HG03342 (cell line): ENCODE measurements at regions not wholly inside any gene's neighbourhood (a gene's known extent, or its start where the extent isn't known, plus 50 kb on each side); places are given as distances from the start of the nearest gene placed in this dataset.
"Not testable (repeated sequence)": the region's sequence is repeated elsewhere in the genome, so short reads cannot be mapped to it uniquely, and the experiment has no call there.

Experiments used
- ATAC-seq: cut with Tn5 transposase; IDR thresholded peaks from one replicate; pipeline ENCODE4 v1.9.1; 2021; ENCODE audit warnings: mild to moderate bottlenecking, moderate library complexity; ENCODE audit not compliant: unreplicated experiment

DNA sequence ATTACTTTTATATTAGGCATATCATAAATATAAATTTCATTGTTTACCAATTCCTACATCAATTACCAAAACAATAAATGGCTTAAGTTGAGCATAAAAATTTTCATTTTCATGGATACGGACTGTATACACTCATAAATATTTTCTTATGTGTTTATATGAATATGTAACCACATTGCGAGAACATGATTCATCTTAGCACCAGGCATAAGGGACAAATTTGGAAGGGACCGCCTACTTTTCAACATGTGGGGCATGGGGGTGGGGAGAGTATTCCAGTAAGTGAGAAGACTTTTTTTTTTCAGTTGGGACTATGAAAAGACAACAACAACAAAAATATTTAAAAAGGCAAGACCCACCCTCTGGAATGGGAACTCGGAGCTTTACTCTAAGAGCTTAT, 296.1 kb downstream of the RAB38 start:
- no peak for ATAC-seq

DNA sequence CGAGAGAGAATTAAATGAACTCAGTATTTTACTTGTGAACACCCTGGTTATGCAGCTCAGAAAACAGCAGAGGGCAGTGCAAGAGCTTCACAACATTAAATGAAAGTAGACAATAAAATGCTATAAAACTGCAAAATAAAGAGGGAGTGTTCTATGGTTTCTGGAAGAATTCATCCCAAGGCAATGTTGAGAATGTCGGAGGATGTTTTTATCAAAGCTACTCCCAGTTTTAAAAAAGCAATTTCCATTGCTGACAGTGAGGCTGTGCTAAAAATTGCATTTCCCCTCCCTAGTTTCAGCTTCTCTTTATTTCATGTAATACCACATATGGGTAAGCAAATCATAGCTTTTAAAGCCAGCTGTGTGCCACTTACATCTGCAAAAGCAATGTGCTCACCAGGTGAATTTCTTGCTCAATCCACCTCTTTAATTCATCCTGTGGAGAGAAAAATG, 296.8 kb downstream of the RAB38 start:
- no peak for ATAC-seq

DNA sequence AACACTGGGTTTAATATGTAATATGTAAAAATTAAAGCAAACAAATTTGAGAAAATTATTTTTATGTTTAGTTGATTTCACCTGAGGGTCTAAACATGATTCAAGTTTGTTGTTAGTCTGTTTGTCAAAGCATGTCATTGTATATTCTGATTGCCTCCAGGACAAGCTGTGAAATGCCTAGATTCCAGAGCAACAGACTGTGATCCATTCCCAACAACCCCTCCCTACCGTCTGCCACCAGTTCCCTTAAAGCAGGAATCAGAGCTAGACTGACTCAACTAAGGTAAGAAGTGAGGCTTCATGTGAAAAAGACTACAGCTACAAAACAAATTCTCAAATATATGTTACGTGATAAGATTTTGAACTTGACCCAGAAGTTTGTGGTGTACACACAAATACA, 304.2 kb downstream of the RAB38 start:
- ATAC-seq: no peak

DNA sequence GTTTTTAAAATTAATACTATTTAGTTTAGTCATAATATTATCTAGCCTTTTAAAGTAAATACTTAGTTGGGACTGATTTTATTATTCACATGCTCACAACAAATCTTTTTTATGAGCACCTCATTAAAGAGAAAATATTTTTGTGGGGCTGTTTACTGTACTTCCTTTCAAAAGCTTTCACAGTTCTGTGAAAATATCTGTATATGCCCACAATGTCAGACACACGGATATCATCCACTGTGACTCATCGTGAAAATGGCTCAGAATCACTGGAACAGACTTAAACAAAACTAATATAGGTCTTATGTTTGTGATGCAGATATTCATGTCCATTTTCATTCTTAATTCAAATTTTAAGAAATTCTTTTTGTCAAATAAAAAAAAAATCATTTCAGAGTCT, 305.2 kb downstream of the RAB38 start:
- ATAC-seq: no peak

DNA sequence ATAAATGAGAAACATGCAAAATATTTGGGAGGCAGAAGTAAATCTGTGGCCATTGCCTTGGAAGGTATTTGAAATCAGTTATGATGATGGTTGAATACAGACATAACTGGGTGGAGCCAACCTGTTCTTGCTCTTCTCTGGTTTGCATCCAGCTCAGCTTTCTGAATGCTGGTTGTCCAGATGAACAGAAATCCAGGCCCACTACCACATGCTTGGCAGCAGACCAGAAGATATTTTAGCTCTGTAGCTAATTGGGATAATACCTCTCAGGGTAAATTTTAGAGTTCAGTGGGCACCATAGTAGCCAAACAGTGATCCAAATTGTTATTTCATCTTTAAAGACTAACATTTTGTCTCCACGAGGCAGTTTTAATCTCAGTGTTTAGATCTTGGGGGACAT, 308.3 kb downstream of the RAB38 start:
- no peak for ATAC-seq

DNA sequence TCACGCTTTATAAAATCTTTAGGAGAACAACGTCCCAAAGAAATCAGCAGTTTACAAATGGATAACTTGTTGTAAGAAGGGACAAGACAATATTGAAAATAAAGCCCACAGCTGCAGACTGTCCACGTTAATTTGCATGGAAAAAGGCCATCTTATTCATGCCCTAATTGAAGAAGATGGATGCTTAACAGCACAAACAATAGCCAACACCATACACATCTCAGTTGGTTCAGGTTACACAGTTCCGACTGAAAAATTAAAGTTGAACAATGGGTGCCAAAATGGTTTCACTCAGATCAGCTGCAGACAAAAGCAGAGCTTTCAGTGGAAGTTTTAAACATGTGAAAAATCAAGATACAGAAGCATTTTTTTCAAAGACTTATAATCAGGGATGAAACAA, 314.2 kb downstream of the RAB38 start:
- ATAC-seq: no peak

DNA sequence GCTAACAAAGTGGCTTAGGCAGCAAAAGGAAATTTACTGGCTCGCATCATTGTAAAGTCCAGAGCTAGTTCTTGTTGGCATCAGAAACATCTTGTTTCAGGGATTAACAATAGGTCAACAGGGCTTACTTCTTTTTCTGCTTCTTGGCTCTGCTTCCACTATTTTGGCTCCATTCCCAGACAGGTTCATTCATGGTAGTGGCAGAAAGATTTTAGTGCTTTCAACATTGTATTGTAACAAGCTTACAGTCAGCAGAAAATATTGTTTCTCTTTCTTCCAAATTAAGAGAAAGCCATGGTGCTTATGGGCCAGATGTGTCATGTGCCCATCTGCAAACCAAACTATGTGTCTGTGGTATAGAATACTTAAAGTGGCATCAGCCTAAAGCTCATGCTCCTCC, 315.6 kb downstream of the RAB38 start:
- no peak for ATAC-seq

DNA sequence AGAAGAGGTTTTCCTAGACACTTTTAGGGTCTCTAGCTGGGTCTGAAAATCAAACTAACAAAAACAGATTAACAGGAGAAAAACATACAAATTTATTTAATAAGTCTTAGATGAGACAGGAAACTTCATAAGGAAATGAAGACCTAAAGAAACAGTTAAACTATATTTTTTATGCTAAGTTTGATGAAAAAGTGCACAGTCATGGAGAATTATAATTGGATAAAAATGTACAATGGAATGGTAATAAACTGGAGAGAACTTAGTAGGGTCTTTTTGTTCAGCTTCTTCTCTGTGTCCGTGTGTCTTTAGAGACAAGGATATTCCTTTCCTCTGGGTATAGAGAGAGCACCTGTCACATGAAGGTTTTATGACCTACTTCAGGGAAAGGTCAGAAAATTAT, 323.4 kb downstream of the RAB38 start:
- no peak for ATAC-seq

DNA sequence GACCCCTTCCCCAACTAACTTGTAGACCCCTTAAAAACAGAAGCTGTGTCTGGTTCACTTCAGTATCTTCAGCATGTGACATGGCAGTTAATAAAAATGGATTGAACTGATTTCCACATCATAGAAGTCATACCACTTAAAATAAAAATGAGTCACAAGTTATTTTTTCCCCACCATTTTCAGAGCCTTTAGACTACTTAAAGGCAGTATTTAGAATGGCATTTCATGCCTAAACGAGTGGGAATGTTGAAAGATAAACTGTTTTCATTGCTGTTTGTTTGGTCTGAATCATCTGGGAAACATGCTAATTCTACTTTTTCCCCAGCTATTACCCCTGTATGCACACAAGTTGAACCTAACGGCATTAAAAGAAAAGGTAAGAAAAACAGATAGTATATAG, 324.0 kb downstream of the RAB38 start:
- no peak for ATAC-seq

DNA sequence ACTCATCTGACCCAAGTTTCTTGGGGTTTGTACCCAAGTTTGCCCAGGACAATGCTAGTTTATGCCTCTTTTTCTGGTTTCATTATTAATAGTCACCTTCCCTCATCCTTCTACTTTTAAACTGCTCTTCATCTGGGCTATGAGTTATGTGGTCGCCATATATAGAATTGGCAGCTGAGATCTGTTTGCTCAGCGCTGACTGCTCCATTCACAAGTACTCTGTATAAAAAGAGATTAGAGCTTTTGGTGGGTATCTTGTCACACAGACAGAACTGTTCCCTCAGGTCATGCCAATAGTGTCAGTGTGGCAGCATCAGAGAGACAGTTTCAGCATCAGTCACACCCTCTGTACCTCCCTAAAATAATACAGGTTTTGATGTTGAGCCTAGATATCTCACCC, 326.0 kb downstream of the RAB38 start:
- no peak for ATAC-seq

DNA sequence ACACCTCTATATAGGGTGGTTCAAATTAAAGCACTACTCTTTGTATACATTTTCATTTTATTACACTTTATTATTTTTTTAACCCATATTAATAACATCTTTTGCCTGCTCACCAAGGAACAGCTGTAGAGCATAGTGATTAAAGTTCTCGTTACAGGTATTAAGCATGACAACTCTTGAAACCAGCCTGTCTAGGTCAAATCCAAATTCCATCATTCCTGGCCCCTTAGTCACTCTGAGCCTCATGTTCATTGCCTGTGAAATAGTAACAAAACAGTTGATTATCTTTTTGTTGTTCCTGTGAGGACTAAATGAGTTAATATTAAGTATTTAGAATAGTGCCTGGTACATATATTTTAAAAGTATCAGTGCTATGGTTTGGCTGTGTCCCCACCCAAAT, 334.5 kb downstream of the RAB38 start:
- no peak for ATAC-seq

DNA sequence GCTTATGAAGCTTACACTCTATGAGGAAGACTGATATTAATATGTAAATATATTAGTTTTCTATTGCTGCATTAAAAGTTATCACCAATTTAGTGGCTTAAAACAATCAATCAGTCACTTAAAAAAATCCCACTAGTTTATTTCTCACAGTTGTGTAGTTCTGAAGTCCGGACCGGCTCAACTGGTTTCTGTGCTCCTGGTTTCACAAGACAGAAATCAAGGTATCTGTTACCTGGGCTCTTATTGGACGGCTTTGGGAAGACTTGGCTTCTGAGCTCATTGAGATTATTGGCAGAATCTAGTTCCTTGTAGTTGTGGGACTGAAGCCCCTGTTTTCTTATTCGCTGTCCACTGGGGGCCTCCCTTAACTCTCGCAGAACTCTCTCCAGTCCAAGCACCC, 343.0 kb downstream of the RAB38 start:
- ATAC-seq: no peak

DNA sequence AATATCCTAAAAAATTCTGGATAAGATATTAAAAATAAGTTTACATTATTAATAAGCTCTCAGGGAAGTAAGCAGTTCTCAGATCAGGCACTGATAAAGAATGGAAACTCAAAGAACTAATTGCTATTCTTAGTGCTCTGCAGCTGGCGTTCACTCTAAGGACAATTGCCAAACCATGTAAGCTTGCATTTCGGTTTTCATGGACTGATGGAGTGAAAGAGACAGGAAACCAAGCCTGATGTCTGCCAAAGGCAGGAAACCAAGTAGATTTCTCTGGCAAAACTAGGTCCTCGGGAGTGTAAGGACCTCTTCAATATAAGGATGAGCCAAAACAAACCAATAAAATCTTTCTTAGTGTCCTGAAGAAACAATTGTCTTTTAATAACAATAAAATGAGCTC, 355.2 kb downstream of the RAB38 start:
- no peak for ATAC-seq

DNA sequence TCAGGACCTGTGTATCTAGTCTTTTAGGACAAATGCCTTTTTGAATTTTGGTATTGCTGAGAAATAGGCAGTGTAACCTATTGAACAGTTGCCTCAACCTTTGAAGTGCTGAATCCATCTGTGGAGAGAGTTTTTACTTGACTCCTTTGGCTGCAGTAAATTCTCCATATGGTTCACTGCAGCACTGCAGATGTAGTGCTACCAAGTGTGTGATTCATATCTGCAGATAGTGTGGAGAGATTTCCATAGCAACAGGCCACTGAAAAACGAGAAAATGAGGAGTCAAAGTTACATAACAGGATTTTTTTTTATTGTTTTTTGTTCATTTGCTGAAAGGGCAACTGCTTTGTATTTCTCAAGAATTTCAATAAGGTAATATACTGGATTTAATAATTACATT, 356.1 kb downstream of the RAB38 start:
- ATAC-seq: no peak

DNA sequence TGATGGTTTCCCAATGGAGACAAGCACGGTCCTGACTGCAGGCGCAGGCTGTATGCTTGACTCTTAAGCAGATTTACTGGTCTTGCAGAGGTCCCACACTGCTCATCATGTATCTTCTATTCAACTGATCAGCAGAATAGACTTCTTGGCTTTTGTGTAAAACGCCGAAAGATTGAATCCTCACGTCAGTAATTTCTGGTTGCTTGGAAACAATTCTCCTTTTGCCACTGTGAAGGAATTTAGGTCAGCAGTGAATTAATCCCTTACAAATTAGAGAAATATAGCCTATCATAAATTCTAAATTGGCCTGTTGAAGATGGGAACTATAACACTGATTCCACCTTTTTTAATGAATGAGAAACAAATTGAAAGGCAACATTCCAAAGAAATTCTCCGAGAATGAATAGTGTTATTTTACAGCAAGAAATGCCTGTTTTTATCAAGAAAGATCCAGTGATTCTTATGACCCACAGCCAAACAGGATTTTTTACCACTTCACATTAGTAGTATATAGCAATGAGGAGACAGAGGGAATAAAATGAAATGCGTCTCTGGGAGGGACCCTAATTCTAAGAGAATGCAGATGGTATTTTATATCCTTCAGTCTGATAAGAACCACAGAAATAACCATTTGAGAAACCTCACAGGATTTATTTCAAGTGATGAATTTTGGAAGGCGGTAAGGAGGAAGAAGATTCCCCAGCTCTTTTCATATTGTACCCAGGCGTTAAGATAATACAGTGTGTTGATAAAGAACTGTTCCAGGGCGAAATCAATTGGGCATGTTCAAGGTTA, 362.5 kb downstream of the RAB38 start:
- no peak for ATAC-seq

DNA sequence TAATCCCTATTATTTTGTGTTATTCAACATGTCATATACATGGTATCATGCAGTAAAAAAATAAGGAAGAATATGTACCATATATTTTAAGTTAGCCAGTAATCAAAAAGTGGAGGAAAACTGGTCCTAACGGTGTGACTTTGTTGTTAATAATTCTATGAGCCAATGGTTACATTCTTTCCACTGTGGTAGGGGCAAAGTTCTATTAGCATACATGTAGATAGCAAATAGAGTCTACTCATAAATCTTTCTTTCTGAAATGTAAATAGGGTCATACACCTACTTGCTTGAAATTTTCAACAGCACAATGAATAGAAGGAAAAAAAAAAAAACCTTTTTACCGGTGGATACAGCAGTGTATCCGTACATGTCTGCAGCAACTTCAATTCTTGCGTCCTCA, 364.8 kb downstream of the RAB38 start:
- ATAC-seq: no peak

DNA sequence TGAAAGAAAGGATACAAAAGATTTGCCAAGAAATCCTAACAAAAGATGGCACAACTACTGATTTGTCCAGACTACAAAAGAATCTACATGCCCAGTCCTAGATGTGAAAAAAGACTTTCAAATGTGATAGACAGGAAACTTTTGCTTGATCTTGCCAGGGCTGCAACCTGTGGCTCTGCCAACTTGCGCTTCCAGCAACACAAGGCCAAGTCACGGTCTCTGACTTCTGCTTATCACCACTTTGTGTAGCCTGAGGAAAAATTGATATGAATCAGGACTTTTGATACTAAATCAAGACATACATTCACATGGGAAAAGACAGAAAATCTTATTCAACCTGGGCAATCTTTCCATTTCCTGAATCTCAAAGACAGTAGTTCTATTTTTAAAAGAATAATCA, 366.0 kb downstream of the RAB38 start:
- ATAC-seq: no peak

DNA sequence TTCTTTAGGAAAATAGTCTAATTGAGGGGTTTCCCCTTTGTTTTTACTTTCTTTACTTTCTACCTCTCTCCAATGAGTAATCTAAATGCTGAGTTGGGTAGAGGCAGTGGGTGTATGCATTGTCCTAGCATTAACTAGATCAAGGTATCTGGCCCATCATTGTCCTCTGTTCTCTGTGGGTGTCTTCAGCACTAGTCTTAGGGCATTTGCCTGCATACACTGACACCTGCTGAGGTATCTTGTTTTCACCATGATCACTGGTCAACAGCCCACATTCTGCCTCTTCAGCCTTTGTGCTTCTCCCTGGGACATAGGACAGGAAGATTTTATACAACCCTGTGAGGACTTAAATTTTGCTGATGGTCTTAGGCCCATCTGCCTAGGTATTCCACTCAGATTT, 371.1 kb downstream of the RAB38 start:
- no peak for ATAC-seq

DNA sequence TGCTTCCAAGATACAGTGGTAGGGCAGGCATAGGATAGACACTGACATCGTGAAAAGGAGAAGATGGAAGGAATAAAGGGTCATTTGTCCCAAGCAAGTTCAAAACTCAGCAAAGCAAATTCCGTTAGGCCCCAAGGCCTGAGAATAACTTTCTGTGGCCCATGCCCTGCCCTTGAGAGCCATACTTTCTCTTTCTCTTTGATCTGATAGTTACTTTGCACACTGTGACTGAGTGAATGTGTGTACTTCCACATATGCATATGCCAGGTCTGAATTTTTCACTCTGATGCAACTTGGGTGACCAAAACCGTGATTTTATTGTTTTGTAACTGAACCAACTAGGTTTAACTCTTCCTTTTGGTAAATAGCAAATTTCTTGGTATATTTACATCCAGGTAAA, 371.5 kb downstream of the RAB38 start:
- no peak for ATAC-seq

DNA sequence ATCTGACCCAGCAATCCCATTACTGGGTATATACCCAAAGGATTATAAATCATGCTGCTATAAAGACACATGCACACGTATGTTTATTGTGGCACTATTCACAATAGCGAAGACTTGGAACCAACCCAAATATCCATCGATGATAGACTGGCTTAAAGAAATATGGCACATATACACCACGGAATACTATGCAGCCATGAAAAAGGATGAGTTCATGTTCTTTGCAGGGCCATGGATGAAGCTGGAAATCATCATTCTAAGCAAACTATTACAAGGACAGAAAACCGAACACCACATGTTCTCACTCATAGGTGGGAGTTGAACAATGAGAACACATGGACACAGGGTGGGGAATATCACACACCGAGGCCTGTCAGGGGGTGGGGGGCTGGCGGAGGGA, 390.4 kb downstream of the RAB38 start:
- ATAC-seq: not testable (repeated sequence)

DNA sequence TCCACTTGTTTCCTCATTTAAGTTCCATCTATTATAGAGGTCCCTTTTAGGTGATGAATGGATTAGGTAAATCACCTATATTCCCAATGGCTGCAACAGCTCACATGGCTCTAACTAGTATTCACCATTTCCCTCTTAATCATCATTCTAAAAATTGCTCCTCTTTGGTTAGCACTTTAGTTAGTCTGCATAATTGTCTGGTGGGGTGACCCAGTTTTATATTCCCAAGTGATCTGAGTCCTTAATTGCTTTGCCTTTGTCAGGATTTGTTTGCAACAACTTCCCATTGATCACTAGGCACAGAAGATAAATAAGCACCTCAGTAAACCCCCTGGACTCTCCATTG, 395.2 kb downstream of the RAB38 start:
- no peak for ATAC-seq

DNA sequence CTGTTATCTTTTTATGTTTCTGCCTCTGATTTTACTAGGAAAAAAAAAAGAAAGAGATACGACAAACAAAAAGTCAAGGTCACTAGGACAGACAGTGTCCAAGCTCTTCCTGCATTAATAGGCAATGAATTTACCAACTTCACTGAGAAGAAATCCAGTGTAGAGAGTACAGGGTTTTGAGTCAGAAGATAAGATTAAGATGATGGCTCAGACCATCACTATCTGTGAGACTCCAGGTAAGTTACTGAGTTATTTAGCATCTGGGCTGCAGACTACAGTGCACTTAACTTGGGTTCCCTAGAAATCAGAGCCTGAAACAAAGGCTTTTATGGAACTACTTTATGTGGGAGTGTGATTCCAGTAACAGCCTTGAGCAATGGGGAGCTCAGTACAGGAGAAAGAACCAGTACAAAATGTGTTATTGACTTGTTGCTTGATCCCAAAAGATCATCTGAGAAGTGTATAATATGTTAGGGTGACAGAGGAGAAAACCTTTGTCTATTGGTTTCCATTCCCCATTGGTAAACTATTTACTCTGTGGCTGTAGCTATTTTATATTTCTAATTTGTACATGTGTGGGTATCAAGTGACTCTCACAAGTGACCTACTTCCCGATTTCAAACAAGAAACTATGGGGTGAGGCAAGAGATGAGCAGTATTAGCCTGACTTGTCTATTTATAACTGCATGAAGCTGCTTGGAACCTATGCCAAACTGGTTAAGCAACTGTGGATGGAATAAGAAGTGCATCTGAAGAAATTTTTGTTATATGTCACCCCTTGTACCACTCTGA, 395.8 kb downstream of the RAB38 start:
- no peak for ATAC-seq

DNA sequence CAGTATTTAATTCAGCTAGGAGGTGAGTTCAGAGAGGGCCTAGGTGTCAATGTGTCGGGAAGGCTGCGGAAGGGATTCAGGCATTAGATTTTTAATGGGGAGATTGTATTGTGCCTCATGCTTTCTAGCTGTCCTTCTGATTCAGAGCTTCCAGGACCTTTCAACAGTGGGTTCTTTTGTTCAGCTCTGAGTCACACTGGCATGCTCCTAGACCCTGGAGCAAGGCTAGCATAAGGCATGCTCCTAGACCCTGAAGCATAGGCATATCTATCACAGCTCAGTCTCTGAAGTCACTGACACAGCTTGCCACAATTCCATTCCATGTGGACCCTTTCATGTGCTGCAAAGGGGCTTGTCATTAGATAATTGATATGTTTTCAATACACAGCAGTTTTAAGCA, 396.9 kb downstream of the RAB38 start:
- no peak for ATAC-seq
